PC-3 (cell line): ENCODE measurements at regions not wholly inside any gene's neighbourhood (a gene's known extent, or its start where the extent isn't known, plus 50 kb on each side); places are given as distances from the start of the nearest gene placed in this dataset.

Source experiments
- ATAC-seq: fragments of 200-7000 bp; cut with Tn5 transposase; 2 replicates; pipeline ENCODE4 v1.9.1; 2020; ENCODE audit warnings: mild to moderate bottlenecking, moderate library complexity
- BruUV-seq: library from RNA; stranded (reverse); fragments of 400-500 nt; replicated peaks from 2 replicates; lab custom pipeline; 2021; lab: Mats Ljungman, UMichigan
- CTCF ChIA-PET: fragments of 300-600 bp; sonication (Branson Sonifier 250); formaldehyde crosslinking; loops from one replicate; lab custom pipeline; 2022; ENCODE audit warnings: antibody characterized with exemption; lab: Charles Lee
- POLR2A ChIA-PET: fragments of 300-600 bp; sonication (Branson Sonifier 250); formaldehyde crosslinking; loops from one replicate; lab custom pipeline; 2022; ENCODE audit warnings: antibody characterized with exemption; ENCODE audit not compliant: unreplicated experiment; lab: Charles Lee
- DNase-seq: peaks from one replicate; pipeline ENCODE4 v3.0.0-alpha.2; 2015
- H2AFZ ChIP-seq: fragments of 300-600 bp; sonication (generic); 2 replicates; pipeline ENCODE4 v1.6.0; 2016; ENCODE audit warnings: antibody characterized with exemption, low read length
- H3F3A ChIP-seq: fragments of 300-600 bp; sonication (generic); one replicate; pipeline ENCODE4 v1.6.0; 2017; ENCODE audit warnings: antibody characterized with exemption, low read length, control low read depth, mild to moderate bottlenecking; ENCODE audit not compliant: unreplicated experiment
- H3K27ac ChIP-seq: fragments of 300-600 bp; sonication (generic); 2 replicates; pipeline ENCODE4 v1.5.1; 2016; ENCODE audit warnings: mild to moderate bottlenecking, low read length
- H3K27me3 ChIP-seq: fragments of 300-600 bp; sonication (generic); 2 replicates; pipeline ENCODE4 v1.6.1; 2016; ENCODE audit warnings: low read length, mixed read lengths
- H3K36me3 ChIP-seq: fragments of 300-600 bp; sonication (generic); 2 replicates; pipeline ENCODE4 v1.6.1; 2016; ENCODE audit warnings: low read depth, mixed run types, low read length, mixed read lengths
- H3K4me1 ChIP-seq: fragments of 300-600 bp; sonication (generic); 2 replicates; pipeline ENCODE4 v1.5.1; 2016; ENCODE audit warnings: low read length; ENCODE audit not compliant: insufficient read depth
- H3K4me2 ChIP-seq: fragments of 300-600 bp; sonication (generic); 2 replicates; pipeline ENCODE4 v1.6.0; 2016; ENCODE audit warnings: low read length
- H3K4me3 ChIP-seq: fragments of 300-600 bp; sonication (generic); 2 replicates; pipeline ENCODE4 v1.5.1; 2016; ENCODE audit warnings: mild to moderate bottlenecking, low read length, mixed read lengths
- H3K79me2 ChIP-seq: fragments of 300-600 bp; sonication (generic); 2 replicates; pipeline ENCODE4 v1.6.1; 2017; ENCODE audit warnings: low read length, mixed read lengths
- H3K9ac ChIP-seq: fragments of 300-600 bp; sonication (generic); 2 replicates; pipeline ENCODE4 v1.6.0; 2016; ENCODE audit warnings: mild to moderate bottlenecking, low read length
- H3K9me2 ChIP-seq: fragments of 300-600 bp; sonication (generic); replicated peaks from 2 replicates; pipeline ENCODE4 v1.6.1; 2016; ENCODE audit warnings: mixed run types, low read length, mixed read lengths
- H3K9me3 ChIP-seq: fragments of 300-600 bp; sonication (generic); 2 replicates; pipeline ENCODE4 v1.6.1; 2016; ENCODE audit warnings: low read length, mixed read lengths
- H4K20me1 ChIP-seq: fragments of 300-600 bp; sonication (generic); 2 replicates; pipeline ENCODE4 v1.6.1; 2016; ENCODE audit warnings: low read length, mixed read lengths
- EZH2 ChIP-seq: fragments of 300-600 bp; sonication (generic); IDR thresholded peaks from one replicate; pipeline ENCODE4 v1.6.1; 2017; ENCODE audit warnings: antibody characterized with exemption, mild to moderate bottlenecking, low read length; ENCODE audit not compliant: unreplicated experiment
- EZH2phosphoT487 ChIP-seq: fragments of 300-600 bp; sonication (generic); IDR thresholded peaks from 2 replicates; pipeline ENCODE4 v1.6.1; 2018; ENCODE audit warnings: mild to moderate bottlenecking, antibody characterized with exemption, low read length, borderline replicate concordance
- intact Hi-C: fragments of 100-400 bp; cut with micrococcal nuclease; formaldehyde crosslinking; loops from 2 replicates; pipeline ENCODE4 v1.9.0; 2023
- TF ChIP-seq, protein P1 (sequence below): fragments of 300-600 bp; sonication (generic); conservative IDR thresholded peaks from 2 replicates; pipeline ENCODE4 v1.5.1; 2017; ENCODE audit warnings: antibody characterized with exemption, low read depth, mild to moderate bottlenecking, low read length

DNA sequence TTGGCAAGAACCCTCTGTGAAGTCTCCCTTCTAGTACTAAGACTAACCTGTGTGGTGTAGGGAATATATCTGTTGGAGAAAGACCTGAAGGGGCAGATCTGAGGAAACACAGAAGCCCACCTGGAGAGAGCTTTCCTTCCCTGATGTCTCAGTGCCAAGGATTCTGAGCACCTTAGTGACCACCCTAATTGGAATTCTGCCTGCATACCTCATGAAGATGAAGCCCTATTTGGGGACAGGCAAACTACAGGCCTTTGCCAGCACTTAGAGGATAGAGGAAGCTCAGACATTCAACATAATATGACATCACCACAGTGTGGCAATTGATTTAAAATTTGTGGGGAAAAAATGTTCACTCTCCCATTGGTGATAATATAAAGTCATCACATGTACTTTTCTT is 766.2 kb upstream of the KIRREL3 start:
- ATAC-seq = no peak
- no peak for DNase-seq
- CTCF ChIA-PET = no interaction called here
- Histone ChIP-seq H3K36me3 (no peaks in the 10 kb centered on the region), H3K4me2 (no peak overlapping the region), H3K27ac (no peak overlapping the region), H3K79me2 (no peaks in the 10 kb centered on the region), H4K20me1 (no peaks in the 10 kb centered on the region), H3K4me3 (no peak overlapping the region), H3K4me1 (no peaks in the 10 kb centered on the region), H3K9me2 (no peaks in the 10 kb centered on the region), H3K9ac (no peak overlapping the region), H2AFZ (no peak overlapping the region), H3K9me3 (0 out of 2 replicates have a peak, but pooled peaks cover 4% of the 10 kb centered on the region), H3F3A (no peaks in the 10 kb centered on the region), H3K27me3 (peaks cover 24% of the 10 kb centered on the region; the same call in 1 of the 2 replicates)
- TF ChIP-seq, protein P1, sequence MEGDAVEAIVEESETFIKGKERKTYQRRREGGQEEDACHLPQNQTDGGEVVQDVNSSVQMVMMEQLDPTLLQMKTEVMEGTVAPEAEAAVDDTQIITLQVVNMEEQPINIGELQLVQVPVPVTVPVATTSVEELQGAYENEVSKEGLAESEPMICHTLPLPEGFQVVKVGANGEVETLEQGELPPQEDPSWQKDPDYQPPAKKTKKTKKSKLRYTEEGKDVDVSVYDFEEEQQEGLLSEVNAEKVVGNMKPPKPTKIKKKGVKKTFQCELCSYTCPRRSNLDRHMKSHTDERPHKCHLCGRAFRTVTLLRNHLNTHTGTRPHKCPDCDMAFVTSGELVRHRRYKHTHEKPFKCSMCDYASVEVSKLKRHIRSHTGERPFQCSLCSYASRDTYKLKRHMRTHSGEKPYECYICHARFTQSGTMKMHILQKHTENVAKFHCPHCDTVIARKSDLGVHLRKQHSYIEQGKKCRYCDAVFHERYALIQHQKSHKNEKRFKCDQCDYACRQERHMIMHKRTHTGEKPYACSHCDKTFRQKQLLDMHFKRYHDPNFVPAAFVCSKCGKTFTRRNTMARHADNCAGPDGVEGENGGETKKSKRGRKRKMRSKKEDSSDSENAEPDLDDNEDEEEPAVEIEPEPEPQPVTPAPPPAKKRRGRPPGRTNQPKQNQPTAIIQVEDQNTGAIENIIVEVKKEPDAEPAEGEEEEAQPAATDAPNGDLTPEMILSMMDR = no peak
- TF ChIP-seq EZH2phosphoT487 (no peak), EZH2 (no peak)
- no TSS peak for BruUV-seq
- POLR2A ChIA-PET = no interaction called here
- intact Hi-C loops = no loop called here

- DNase-seq (no peak), ATAC-seq (no peak)
- H3K27ac ChIP-seq = no peak overlapping the region
- H3K4me2 ChIP-seq = no peak overlapping the region
- no peaks in the 10 kb centered on the region for H3K79me2 ChIP-seq
- no peak overlapping the region for H2AFZ ChIP-seq
- H3K9ac ChIP-seq = no peak overlapping the region
- no peak overlapping the region for H3K4me3 ChIP-seq
- no peaks in the 10 kb centered on the region for H3K36me3 ChIP-seq
- no peaks in the 10 kb centered on the region for H4K20me1 ChIP-seq
- 0 out of 2 replicates have a peak, but pooled peaks cover 4% of the 10 kb centered on the region for H3K9me3 ChIP-seq
- TF ChIP-seq EZH2phosphoT487 = no peak
- TF ChIP-seq EZH2 = no peak
- TF ChIP-seq, protein P1 = no peak
- no peaks in the 10 kb centered on the region for H3F3A ChIP-seq
- no peaks in the 10 kb centered on the region for H3K9me2 ChIP-seq
- no peaks in the 10 kb centered on the region for H3K27me3 ChIP-seq
- ChIA-PET POLR2A (interaction anchor here (0.5 kb wide), 1 partner anchor 679 kb away, joined by 3 read pairs; no protein-coding TSS in a partner anchor), CTCF (no interaction called here)
- no TSS peak for BruUV-seq
- no peaks in the 10 kb centered on the region for H3K4me1 ChIP-seq
- intact Hi-C loops = no loop called here
Measured at GRCh38 chr11:127738771-127739286, 738.3 kb upstream of the KIRREL3 start.

DNA sequence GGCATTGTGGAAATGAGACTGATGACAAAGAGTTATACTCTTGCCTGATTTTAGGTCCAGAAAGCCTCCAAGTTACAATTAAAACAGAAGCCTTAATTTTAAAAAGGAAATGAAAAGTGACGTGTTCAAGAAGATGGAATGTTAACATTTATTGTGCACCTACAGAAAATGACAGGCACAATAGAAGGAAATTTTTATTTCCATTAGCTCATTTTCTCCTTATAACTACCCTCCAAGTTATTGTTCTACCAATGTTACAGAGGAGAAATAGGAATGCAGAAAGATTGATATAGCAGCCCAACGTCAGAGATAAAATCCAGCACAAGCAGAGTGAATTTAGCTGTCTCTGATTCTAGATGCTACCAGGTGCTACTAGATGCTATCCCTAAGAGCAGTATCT is 736.9 kb upstream of the KIRREL3 start:
- CTCF ChIA-PET = no interaction called here
- POLR2A ChIA-PET = no interaction called here
- H3K79me2 ChIP-seq = no peaks in the 10 kb centered on the region
- no peaks in the 10 kb centered on the region for H4K20me1 ChIP-seq
- DNase-seq (no peak), ATAC-seq (no peak)
- H3F3A ChIP-seq = no peaks in the 10 kb centered on the region
- no peaks in the 10 kb centered on the region for H3K4me1 ChIP-seq
- H3K9me2 ChIP-seq = no peaks in the 10 kb centered on the region
- no TSS peak for BruUV-seq
- no peaks in the 10 kb centered on the region for H3K36me3 ChIP-seq
- H3K27ac ChIP-seq = no peak overlapping the region
- no peaks in the 10 kb centered on the region for H3K27me3 ChIP-seq
- H3K4me3 ChIP-seq = no peak overlapping the region
- intact Hi-C loops = no loop called here
- no peak overlapping the region for H3K4me2 ChIP-seq
- 0 out of 2 replicates have a peak, but pooled peaks cover 4% of the 10 kb centered on the region for H3K9me3 ChIP-seq
- H3K9ac ChIP-seq = no peak overlapping the region
- no peak overlapping the region for H2AFZ ChIP-seq
- no peak for TF ChIP-seq EZH2phosphoT487
- TF ChIP-seq, protein P1 = no peak
- TF ChIP-seq EZH2 = no peak
